MM.1S (cell line): ENCODE measurements at regions not wholly inside any gene's neighbourhood (a gene's known extent, or its start where the extent isn't known, plus 50 kb on each side); places are given as distances from the start of the nearest gene placed in this dataset.
"Not testable (repeated sequence)": the region's sequence is repeated elsewhere in the genome, so short reads cannot be mapped to it uniquely, and the experiment has no call there.

ENCODE experiments used
- EZH2 ChIP-seq: fragments of 300-600 bp; sonication (generic); optimal IDR thresholded peaks from 2 replicates; pipeline ENCODE3; 2017; ENCODE audit warnings: low read depth, mild to moderate bottlenecking, antibody characterized with exemption, low read length, mixed read lengths
- TF ChIP-seq, protein P1 (sequence below): fragments of 300-600 bp; sonication (generic); IDR thresholded peaks from 2 replicates; pipeline ENCODE4 v1.5.1; 2016; ENCODE audit warnings: antibody characterized with exemption, low read length, mixed read lengths

GRCh38 chr16:21368973-21369942 is 91.2 kb upstream of the CRYM start:
- TF ChIP-seq, protein P1, sequence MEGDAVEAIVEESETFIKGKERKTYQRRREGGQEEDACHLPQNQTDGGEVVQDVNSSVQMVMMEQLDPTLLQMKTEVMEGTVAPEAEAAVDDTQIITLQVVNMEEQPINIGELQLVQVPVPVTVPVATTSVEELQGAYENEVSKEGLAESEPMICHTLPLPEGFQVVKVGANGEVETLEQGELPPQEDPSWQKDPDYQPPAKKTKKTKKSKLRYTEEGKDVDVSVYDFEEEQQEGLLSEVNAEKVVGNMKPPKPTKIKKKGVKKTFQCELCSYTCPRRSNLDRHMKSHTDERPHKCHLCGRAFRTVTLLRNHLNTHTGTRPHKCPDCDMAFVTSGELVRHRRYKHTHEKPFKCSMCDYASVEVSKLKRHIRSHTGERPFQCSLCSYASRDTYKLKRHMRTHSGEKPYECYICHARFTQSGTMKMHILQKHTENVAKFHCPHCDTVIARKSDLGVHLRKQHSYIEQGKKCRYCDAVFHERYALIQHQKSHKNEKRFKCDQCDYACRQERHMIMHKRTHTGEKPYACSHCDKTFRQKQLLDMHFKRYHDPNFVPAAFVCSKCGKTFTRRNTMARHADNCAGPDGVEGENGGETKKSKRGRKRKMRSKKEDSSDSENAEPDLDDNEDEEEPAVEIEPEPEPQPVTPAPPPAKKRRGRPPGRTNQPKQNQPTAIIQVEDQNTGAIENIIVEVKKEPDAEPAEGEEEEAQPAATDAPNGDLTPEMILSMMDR: not testable (repeated sequence)
- TF ChIP-seq EZH2: not testable (repeated sequence)
